Right atrium auricular region (tissue), 2 donors: ENCODE measurements at regions not wholly inside any gene's neighbourhood (a gene's known extent, or its start where the extent isn't known, plus 50 kb on each side); places are given as distances from the start of the nearest gene placed in this dataset.

ENCODE experiments used
- DNase-seq: peaks from one replicate; pipeline ENCODE4 v3.0.0-alpha.2; 2019; ENCODE audit warnings: low spot score
- H3K27ac ChIP-seq, 2 donors: fragments of 200-600 bp; sonication (generic); 1 replicate in 1 of 2; 2 replicates in 1 of 2; pipeline ENCODE4 v1.5.1; 2016 to 2019
- H3K27me3 ChIP-seq, 2 donors: fragments of 200-600 bp; sonication (generic); one replicate each; pipeline versions ENCODE4 v1.5.1 to v1.6.0; 2017 to 2019
- H3K36me3 ChIP-seq: fragments of 200-600 bp; sonication (generic); one replicate; pipeline ENCODE4 v1.5.1; 2016
- H3K4me1 ChIP-seq, 2 donors: fragments of 200-600 bp; sonication (generic); one replicate each; pipeline versions ENCODE4 v1.5.1 to v1.6.0; 2017 to 2019
- H3K4me3 ChIP-seq, 2 donors: fragments of 200-600 bp; sonication (generic); 1 replicate in 1 of 2; 2 replicates in 1 of 2; pipeline ENCODE4 v1.5.1; 2017 to 2019; ENCODE audit warnings: mild to moderate bottlenecking in 1 of 2, moderate library complexity in 1 of 2
- H3K9me3 ChIP-seq, 2 donors: fragments of 200-600 bp; sonication (generic); one replicate each; pipeline ENCODE4 v1.5.1; 2019
- CTCF ChIP-seq, 2 donors: fragments of 200-600 bp; sonication (generic); IDR thresholded peaks; one replicate each; pipeline ENCODE4 v1.5.1; 2019; ENCODE audit warnings: antibody characterized with exemption in 2 of 2

- TF ChIP-seq CTCF (IDR thresholded peaks at IDR 0.05): no peak
- H3K36me3 ChIP-seq: no peaks in the 10 kb centered on the region
- H3K27ac ChIP-seq: no peak overlapping the region
- no peaks in the 10 kb centered on the region for H3K27me3 ChIP-seq
- H3K9me3 ChIP-seq: no peaks in the 10 kb centered on the region
- no peaks in the 10 kb centered on the region for H3K4me1 ChIP-seq
- no peak overlapping the region for H3K4me3 ChIP-seq
- DNase-seq: no peak
These were observed 286.3 kb upstream of the PAPPA start for GRCh38 chr9:115867326-115867725.

GRCh38 chr9:115877852-115878438 lies 275.6 kb upstream of the PAPPA start:
- no peak for DNase-seq

GRCh38 chr9:115879451-115879850 lies 274.1 kb upstream of the PAPPA start:
- no peak for DNase-seq
- Histone ChIP-seq H3K27me3 (no peaks in the 10 kb centered on the region), H3K27ac (no peak overlapping the region), H3K4me1 (no peaks in the 10 kb centered on the region), H3K36me3 (no peaks in the 10 kb centered on the region), H3K9me3 (no peaks in the 10 kb centered on the region), H3K4me3 (no peak overlapping the region)
- no peak for TF ChIP-seq CTCF (IDR thresholded peaks at IDR 0.05)

More at GRCh38 chr9:115877852-115878438, 275.6 kb upstream of the PAPPA start:
- Histone ChIP-seq H3K4me3 (no peak overlapping the region), H3K27ac (no peak overlapping the region), H3K36me3 (no peaks in the 10 kb centered on the region), H3K9me3 (peaks cover 0 to 4% of the 10 kb centered on the region in 2 donors), H3K4me1 (no peaks in the 10 kb centered on the region), H3K27me3 (no peaks in the 10 kb centered on the region)
- no peak for TF ChIP-seq CTCF (IDR thresholded peaks at IDR 0.05)

DNA sequence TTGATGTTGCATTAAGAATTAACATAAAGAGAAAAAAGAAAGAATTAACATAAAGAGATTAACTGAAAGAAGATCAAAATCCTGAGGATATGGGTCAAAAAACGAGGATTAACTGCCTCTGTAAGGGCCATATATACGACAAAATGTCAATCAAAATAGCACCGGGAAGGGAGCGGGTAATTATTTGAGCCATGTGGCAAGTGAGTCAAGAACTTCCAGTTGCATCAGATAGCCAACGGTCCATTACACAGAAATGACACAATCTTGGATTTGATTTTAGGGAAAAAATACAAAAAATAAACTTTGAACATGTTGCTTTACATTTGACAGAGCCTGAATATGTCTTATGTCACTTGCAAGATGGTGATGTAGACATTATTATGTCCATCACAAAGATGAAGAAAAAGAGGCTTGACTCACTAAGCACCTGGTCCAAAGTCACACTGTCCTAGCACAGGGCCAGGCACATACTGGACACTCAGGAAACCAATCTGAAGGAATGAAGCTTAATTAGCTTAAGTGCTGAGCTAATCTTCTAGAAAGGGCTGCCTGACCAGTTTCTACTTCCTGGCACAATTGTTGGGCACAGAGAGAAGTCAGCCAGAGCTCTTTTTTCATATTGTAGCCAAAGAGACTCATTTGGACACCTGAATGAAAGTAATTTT lies 273.2 kb upstream of the PAPPA start:
- H3K27me3 ChIP-seq: no peaks in the 10 kb centered on the region
- TF ChIP-seq CTCF (IDR thresholded peaks at IDR 0.05): no peak

DNA sequence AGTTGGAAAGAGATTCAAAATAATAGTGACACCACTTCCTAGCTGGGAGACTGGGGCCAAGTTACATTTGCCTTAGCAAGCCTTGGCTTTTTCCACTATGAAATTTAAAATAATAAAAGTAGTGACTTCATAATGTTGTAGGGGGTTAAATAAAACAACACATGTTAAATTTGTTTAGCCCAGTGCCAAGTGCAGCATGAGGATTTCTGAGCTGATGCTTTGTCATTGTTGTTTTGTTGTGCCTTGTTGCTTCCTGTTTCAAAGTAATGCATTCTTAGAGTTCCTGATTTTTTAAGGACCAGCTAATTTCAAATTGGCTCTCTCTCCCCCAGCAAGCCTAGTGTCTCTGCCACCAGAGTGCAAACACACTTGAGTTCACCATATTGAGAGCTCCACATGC lies 270.7 kb upstream of the PAPPA start:
- Histone ChIP-seq H3K4me1 (no peaks in the 10 kb centered on the region), H3K4me3 (no peak overlapping the region), H3K27me3 (no peaks in the 10 kb centered on the region), H3K27ac (no peak overlapping the region), H3K9me3 (no peaks in the 10 kb centered on the region), H3K36me3 (no peaks in the 10 kb centered on the region)
- no peak for TF ChIP-seq CTCF (IDR thresholded peaks at IDR 0.05)
- no peak for DNase-seq

More for the DNA sequence above, 273.2 kb upstream of the PAPPA start:
- DNase-seq: no peak
- Histone ChIP-seq H3K27ac (no peak overlapping the region), H3K4me1 (no peaks in the 10 kb centered on the region), H3K4me3 (no peak overlapping the region), H3K9me3 (no peaks in the 10 kb centered on the region), H3K36me3 (no peaks in the 10 kb centered on the region)
